NB4 (cell line): ENCODE measurements at regions not wholly inside any gene's neighbourhood (a gene's known extent, or its start where the extent isn't known, plus 50 kb on each side); places are given as distances from the start of the nearest gene placed in this dataset.
A peak's percentile ranks its signal among the peaks of the same experiment; 100 is the strongest.

ENCODE experiments used
- DNase-seq: peaks from one replicate; pipeline ENCODE4 v3.0.0; 2010; ENCODE audit warnings: low read depth
- H3K4me3 ChIP-seq: one replicate; pipeline ENCODE4 v1.5.1; 2011; ENCODE audit warnings: mild to moderate bottlenecking, low read depth, low read length, moderate library complexity
- MYC ChIP-seq: IDR thresholded peaks from 2 replicates; pipeline ENCODE4 v1.6.1; 2011; ENCODE audit warnings: low read depth, low read length
- POLR2A ChIP-seq: IDR thresholded peaks from 2 replicates; pipeline ENCODE4 v1.6.1; 2011; ENCODE audit warnings: mild to moderate bottlenecking; ENCODE audit not compliant: insufficient read length; ENCODE audit errors: extremely low read depth
- TF ChIP-seq, protein P1 (sequence below): IDR thresholded peaks from one replicate; pipeline ENCODE4 v1.5.1; 2012; ENCODE audit warnings: low read depth, low read length
- TF ChIP-seq, protein P2 (sequence below): IDR thresholded peaks from 2 replicates; pipeline ENCODE4 v1.6.1; 2011; ENCODE audit warnings: low read depth, low read length

DNA sequence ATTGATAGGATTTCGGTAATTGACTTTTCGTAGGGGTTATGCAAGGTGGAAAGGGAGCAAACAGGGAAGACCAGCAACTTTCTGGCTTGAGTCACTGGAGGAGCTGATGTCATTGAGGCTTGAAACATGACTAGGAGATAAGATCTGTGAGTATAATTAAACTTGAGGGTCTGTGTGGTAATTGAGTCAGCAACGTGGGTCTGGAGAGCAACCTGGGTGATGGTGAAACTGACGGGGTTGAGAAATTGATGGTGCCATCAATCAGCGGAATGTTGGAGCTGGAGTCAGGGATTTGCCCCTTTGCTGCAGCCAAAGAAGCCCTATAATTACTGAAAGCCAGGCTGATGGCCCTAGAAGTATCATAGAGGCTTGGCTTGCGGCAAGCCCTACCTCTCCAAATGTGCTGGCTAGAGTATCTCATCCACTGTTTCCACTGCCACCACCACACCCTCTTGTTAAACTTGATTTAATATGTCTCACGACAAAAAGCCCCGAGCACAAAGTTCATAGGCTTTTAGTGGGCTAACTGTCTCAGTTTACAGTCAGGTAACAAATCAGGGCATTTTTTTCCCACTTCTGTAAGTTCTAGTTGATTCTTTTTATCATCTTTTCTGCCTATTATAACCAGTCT lies 186.9 kb upstream of the ELAC2 start:
- no peak overlapping the region for H3K4me3 ChIP-seq
- TF ChIP-seq, protein P1, sequence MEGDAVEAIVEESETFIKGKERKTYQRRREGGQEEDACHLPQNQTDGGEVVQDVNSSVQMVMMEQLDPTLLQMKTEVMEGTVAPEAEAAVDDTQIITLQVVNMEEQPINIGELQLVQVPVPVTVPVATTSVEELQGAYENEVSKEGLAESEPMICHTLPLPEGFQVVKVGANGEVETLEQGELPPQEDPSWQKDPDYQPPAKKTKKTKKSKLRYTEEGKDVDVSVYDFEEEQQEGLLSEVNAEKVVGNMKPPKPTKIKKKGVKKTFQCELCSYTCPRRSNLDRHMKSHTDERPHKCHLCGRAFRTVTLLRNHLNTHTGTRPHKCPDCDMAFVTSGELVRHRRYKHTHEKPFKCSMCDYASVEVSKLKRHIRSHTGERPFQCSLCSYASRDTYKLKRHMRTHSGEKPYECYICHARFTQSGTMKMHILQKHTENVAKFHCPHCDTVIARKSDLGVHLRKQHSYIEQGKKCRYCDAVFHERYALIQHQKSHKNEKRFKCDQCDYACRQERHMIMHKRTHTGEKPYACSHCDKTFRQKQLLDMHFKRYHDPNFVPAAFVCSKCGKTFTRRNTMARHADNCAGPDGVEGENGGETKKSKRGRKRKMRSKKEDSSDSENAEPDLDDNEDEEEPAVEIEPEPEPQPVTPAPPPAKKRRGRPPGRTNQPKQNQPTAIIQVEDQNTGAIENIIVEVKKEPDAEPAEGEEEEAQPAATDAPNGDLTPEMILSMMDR: no peak
- TF ChIP-seq POLR2A: no peak
- TF ChIP-seq, protein P2, sequence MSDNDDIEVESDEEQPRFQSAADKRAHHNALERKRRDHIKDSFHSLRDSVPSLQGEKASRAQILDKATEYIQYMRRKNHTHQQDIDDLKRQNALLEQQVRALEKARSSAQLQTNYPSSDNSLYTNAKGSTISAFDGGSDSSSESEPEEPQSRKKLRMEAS: no peak
- no peak for TF ChIP-seq MYC
- peak; percentile 13 for DNase-seq

DNA sequence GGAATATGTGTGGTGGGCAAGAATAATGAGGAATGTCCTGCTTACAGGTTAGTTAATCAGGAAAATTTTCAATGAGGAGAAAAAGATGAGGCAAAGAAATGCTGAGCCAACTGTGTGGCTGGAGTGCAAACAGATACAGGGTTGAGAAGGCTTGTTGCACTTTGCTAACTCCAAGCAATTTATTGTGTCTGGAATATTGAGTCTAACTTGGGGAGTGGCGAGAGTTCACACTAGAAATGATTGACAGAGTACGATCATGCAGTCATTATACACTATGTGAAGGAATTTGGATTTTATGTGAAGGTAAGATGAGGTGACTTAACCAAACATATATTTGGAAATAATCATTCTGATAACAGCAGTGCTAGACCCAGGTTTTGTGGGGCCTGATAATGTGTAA lies 185.0 kb upstream of the ELAC2 start:
- H3K4me3 ChIP-seq: no peak overlapping the region
- TF ChIP-seq POLR2A: no peak
- TF ChIP-seq, protein P2: no peak
- TF ChIP-seq, protein P1: no peak
- no peak for TF ChIP-seq MYC
- no peak for DNase-seq

DNA sequence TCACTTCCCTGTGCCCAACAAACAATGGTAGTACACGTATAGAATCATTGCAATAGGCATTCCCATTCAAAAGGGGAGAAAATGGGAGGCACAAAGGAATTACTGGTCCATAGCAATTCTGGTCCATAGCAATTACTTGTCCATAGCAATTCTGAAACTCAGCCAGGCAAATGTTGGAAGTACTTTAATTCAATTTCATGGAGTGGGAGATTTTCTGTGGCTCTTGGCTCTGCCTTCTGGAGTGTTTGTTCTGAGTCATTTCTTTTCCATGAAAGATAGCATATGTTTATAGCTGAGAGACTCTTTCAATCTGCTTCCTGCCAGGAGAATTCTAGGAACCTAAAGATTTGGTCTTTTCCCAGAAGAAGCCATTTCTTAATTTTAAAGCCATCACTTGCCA lies 182.8 kb upstream of the ELAC2 start:
- TF ChIP-seq MYC (no peak), POLR2A (no peak)
- TF ChIP-seq, protein P2: no peak
- TF ChIP-seq, protein P1: no peak
- no peak overlapping the region for H3K4me3 ChIP-seq
- DNase-seq: no peak

DNA sequence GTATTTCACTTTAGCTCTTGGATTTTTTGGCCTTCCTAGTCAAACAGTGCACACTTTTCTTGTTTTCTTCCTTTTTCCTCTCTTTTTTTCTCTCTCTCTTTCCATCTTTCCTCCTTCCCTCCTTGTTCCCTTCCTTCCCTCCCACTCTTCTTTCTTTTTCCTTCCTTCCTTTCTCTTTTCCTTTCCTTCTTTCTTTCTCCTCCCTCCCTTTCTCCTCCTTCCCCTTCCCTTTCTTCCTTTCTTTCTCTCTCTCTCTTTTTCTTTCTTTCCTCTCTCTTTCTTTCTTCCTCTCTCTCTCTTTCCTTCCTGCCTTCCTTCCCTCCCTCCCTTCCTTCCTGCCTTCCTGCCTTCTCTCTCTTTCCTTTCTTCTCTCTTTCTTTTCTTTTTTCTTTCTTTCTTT lies 181.6 kb upstream of the ELAC2 start:
- DNase-seq: no peak
- TF ChIP-seq, protein P1: no peak
- H3K4me3 ChIP-seq: no peak overlapping the region

DNA sequence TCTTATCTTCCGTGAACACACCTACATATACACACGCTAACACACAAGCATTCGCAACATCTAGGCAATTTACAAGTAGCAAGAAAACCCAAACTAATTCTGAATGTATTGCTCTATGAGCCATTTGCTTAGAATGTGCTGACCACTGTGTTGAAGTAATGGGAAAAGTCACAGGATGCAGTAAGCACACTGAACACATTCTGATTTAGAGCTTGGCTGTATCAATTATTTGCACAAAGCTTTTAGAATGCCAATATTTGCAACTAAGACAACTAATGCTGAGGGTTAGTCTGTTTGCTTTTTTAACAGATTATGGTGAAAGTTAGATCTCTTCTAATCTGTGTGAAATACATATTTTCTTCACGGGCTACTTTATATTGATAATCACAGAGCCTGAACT lies 179.8 kb upstream of the ELAC2 start:
- no peak for DNase-seq
- no peak for TF ChIP-seq MYC
- no peak overlapping the region for H3K4me3 ChIP-seq

DNA sequence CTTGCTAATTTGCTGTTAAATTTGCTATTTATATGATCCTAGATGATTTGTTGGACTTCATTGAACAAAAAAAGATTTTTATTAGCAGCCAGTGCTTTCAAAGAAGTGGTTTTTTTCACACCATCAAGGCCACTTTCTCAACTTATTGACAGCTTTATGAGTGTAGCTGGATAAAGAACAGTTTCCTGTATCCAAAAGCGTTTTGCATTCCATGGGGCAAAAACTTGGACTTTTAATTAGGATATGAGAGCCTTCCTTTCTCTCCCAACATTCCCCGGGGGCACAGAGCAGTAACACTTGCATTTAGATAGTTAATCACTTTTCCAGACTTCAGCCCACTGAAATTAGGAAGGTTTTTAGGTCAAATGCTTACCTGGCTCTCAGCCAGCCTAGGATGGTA lies 177.1 kb upstream of the ELAC2 start:
- DNase-seq: no peak
- H3K4me3 ChIP-seq: no peak overlapping the region
- TF ChIP-seq POLR2A: no peak
- TF ChIP-seq, protein P2: no peak
- TF ChIP-seq MYC: no peak
- TF ChIP-seq, protein P1: no peak
